Trophoblast cell (in vitro differentiated cells and primary cell): ENCODE measurements at regions not wholly inside any gene's neighbourhood (a gene's known extent, or its start where the extent isn't known, plus 50 kb on each side); places are given as distances from the start of the nearest gene placed in this dataset.

Source experiments
- DNase-seq, 2 donors: peaks; one replicate each; pipeline ENCODE4 v3.0.0-alpha.2; 2016
- H2AFZ ChIP-seq: 2 replicates; pipeline ENCODE4 v1.6.1; 2013; ENCODE audit warnings: low read length, moderate library complexity, mild to moderate bottlenecking; ENCODE audit not compliant: insufficient read depth, poor library complexity
- H2AK5ac ChIP-seq: 2 replicates; pipeline ENCODE4 v1.6.1; 2013; ENCODE audit warnings: mild to moderate bottlenecking, low read length
- H2BK120ac ChIP-seq: 2 replicates; pipeline ENCODE4 v1.6.1; 2013; ENCODE audit warnings: low read length, mild to moderate bottlenecking, moderate library complexity; ENCODE audit not compliant: insufficient read depth, poor library complexity
- H2BK12ac ChIP-seq: 2 replicates; pipeline ENCODE4 v1.6.1; 2013; ENCODE audit warnings: mild to moderate bottlenecking, low read length, moderate library complexity
- H2BK5ac ChIP-seq: 2 replicates; pipeline ENCODE4 v1.6.1; 2013; ENCODE audit warnings: low read length, low read depth, moderate library complexity, mild to moderate bottlenecking; ENCODE audit not compliant: poor library complexity
- H3K14ac ChIP-seq: 2 replicates; pipeline ENCODE4 v1.6.1; 2013; ENCODE audit warnings: mild to moderate bottlenecking, low read length
- H3K18ac ChIP-seq: 2 replicates; pipeline ENCODE4 v1.6.1; 2013; ENCODE audit warnings: mild to moderate bottlenecking, low read length
- H3K23ac ChIP-seq: 2 replicates; pipeline ENCODE4 v1.6.1; 2013; ENCODE audit warnings: low read length
- H3K27ac ChIP-seq: 2 replicates; pipeline ENCODE4 v1.5.1; 2013; ENCODE audit warnings: low read depth, mild to moderate bottlenecking, inconsistent platforms, low read length, moderate library complexity
- H3K27me3 ChIP-seq: 2 replicates; pipeline ENCODE4 v1.6.1; 2013; ENCODE audit warnings: inconsistent platforms, mild to moderate bottlenecking, low read length, moderate library complexity; ENCODE audit not compliant: insufficient read depth
- H3K36me3 ChIP-seq, 2 experiments: 1 replicate in 1 of 2; 2 replicates in 1 of 2; pipeline ENCODE4 v1.6.1; 2013; ENCODE audit warnings: low read length in 2 of 2, mild to moderate bottlenecking in 2 of 2, moderate library complexity in 1 of 2; ENCODE audit not compliant: insufficient read depth in 2 of 2, control insufficient read depth in 1 of 2
- H3K4ac ChIP-seq: 2 replicates; pipeline ENCODE4 v1.6.1; 2013; ENCODE audit warnings: low read depth, mild to moderate bottlenecking, low read length, moderate library complexity
- H3K4me1 ChIP-seq, 2 experiments: 1 replicate in 1 of 2; 2 replicates in 1 of 2; pipeline ENCODE4 v1.6.1; 2013; ENCODE audit warnings: low read length in 2 of 2, mild to moderate bottlenecking in 2 of 2, moderate library complexity in 1 of 2; ENCODE audit not compliant: insufficient read depth in 2 of 2, control insufficient read depth in 1 of 2
- H3K4me2 ChIP-seq: 2 replicates; pipeline ENCODE4 v1.6.1; 2013; ENCODE audit warnings: inconsistent platforms, mild to moderate bottlenecking, low read length, moderate library complexity
- H3K4me3 ChIP-seq: 2 replicates; pipeline ENCODE4 v1.5.1; 2013; ENCODE audit warnings: mild to moderate bottlenecking, low read depth, low read length, inconsistent platforms
- H3K79me1 ChIP-seq: one replicate; pipeline ENCODE4 v1.6.1; 2013; ENCODE audit warnings: low read length
- H3K79me2 ChIP-seq: 2 replicates; pipeline ENCODE4 v1.6.1; 2013; ENCODE audit warnings: low read length, mild to moderate bottlenecking; ENCODE audit not compliant: control insufficient read depth, insufficient read depth, poor library complexity
- H3K9ac ChIP-seq: 2 replicates; pipeline ENCODE4 v1.6.1; 2013; ENCODE audit warnings: mild to moderate bottlenecking, low read length
- H3K9me3 ChIP-seq: 2 replicates; pipeline ENCODE4 v1.6.1; 2013; ENCODE audit warnings: low read depth, mild to moderate bottlenecking, control low read depth, inconsistent platforms, low read length; ENCODE audit not compliant: insufficient read depth
- H4K12ac ChIP-seq: 2 replicates; pipeline ENCODE4 v1.6.1; 2013; ENCODE audit warnings: low read depth, mild to moderate bottlenecking, low read length, moderate library complexity
- H4K8ac ChIP-seq: 2 replicates; pipeline ENCODE4 v1.6.1; 2013; ENCODE audit warnings: low read depth, mild to moderate bottlenecking, low read length, moderate library complexity
- H4K91ac ChIP-seq: one replicate; pipeline ENCODE4 v1.6.1; 2013; ENCODE audit warnings: low read depth, mild to moderate bottlenecking, low read length, moderate library complexity
- WGBS: extraction: QIAGEN DNeasy Blood & Tissue Kit; methylation state at CpG from one replicate; pipeline ENCODE4 v1.1.7; 2013; ENCODE audit warnings: missing lambda C conversion rate; ENCODE audit not compliant: insufficient read length, insufficient coverage; ENCODE audit errors: extremely low coverage; 5-methylcytosine and 5-hydroxymethylcytosine counted together

DNA sequence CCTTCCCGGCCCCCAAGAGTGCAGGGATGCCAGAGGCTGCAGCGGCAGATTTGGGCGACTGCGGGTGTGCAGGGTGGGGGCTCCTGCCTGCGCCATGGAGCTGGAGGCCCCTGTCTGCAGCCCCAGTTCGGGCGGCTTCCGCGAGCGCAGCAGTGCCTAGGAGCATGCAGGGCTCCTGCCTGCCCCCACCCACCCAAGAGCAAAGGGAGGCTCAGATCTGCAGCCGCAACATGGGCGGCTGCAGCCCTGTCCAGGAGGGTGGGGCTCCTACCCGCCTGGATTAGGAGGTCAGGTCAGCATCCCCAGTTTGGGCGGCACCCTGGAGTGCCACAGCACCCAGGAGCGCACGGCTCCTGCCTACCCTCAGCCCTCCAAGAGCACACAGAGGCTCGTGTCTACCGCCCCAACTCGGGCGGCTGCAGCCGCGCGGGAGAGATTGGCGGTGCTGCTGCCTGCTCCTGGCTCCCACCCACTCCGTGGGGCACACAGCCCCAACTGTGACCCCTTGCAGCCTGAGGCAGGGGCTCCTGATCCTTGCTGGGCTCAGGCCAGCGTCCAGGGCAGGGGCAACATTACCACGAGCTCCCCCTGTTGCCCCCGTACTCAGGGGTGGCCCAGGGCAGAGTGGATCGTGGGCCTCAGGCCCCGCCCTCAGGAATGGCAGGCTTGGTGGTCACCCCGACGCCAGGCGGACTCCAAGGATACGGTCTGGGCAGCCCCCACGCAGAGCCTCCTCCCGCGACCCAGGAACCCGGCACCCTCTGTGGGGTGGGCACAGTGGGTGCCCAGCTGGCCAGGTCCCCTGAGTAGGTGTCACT is 55.5 kb upstream of the UNC93A start:
- Histone ChIP-seq H3K9me3 (no peaks in the 10 kb centered on the region), H3K4me1 (peaks cover 29 to 42% of the 10 kb centered on the region in 2 experiments), H4K12ac (peak overlapping the region; percentile 0), H2BK5ac (peak overlapping the region; percentile 73), H4K8ac (peak overlapping the region; percentile 45), H3K36me3 (no peaks in the 10 kb centered on the region), H3K14ac (peak overlapping the region; percentile 25), H3K23ac (no peak overlapping the region), H2BK120ac (peak overlapping the region; percentile 79), H3K4me2 (no peak overlapping the region), H3K79me2 (peaks cover 5% of the 10 kb centered on the region), H4K91ac (peak overlapping the region; percentile 97), H3K27ac (peak overlapping the region; percentile 91), H3K9ac (no peak overlapping the region), H2AK5ac (peak overlapping the region; percentile 80), H3K27me3 (no peaks in the 10 kb centered on the region), H3K4ac (peak overlapping the region; percentile 41), H3K79me1 (peaks cover 28% of the 10 kb centered on the region), H2AFZ (no peak overlapping the region), H3K18ac (peak overlapping the region; percentile 36), H2BK12ac (peak overlapping the region; percentile 92), H3K4me3 (no peak overlapping the region)
- DNase-seq, result no peak
- whole genome bisulfite sequencing, result no CpG with 5 or more reads among the region's 38 CpGs

DNA sequence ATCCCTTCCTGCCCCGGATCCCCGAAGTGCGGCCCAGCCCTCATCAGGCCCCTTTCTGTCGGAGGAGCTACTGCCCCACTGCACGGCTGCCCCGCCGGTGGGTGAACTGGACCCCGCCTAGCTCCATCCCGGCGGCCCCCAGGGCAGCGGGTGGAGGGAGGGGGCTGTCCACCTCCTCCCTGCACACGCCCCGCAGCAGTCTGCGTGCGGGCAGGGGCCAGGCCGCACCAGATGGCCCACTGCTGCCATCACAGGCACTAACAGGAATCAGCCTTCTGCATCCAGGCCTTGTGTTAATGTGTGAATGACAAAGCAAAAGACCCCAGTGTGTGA is 54.9 kb upstream of the UNC93A start:
- no CpG with 5 or more reads among the region's 16 CpGs for WGBS
- peak overlapping the region; percentile 25 for H3K14ac ChIP-seq

DNA sequence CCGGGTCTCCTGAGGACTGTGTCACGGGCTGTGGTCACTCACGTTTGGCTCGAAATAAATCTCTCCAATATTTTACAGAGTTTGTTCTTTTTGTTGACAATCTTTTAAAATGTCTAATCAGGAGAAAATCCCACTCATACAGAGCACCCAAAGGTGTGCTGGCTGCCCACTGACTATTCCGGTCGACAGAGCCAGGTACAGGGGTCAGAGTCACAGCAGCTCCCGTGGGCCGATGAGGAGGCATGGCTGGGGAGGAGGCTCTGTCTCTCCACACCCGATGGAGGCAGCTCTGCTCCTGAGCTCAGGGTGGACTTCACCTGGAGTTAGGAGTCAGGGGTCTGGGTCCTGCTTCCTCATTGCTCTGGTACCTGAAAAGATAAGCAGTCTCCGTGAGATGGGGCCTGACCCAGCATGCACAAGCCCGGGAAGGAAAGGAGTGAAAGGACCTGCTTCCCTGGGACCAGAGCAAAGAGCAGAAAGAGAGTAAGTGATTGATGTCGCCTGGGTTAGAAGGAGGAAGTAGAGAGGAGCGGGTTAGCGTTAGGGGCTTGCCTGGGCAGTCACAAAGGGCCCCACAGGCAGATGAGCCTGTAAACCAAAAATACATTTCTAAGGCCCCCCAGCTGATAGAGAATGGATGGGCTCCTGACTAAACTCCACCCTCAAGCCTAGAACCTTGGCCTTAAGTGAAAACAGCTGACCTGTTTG is 53.5 kb upstream of the UNC93A start:
- H3K4me2 ChIP-seq, result no peak overlapping the region
- H3K23ac ChIP-seq, result no peak overlapping the region
- no CpG with 5 or more reads among the region's 14 CpGs for WGBS
- H3K9me3 ChIP-seq, result no peaks in the 10 kb centered on the region
- peak overlapping the region; percentile 41 for H3K18ac ChIP-seq
- no peak overlapping the region for H4K8ac ChIP-seq
- H2AFZ ChIP-seq, result no peak overlapping the region
- H2BK12ac ChIP-seq, result peak overlapping the region; percentile 86
- H2BK5ac ChIP-seq, result peak overlapping the region; percentile 45
- H3K4me1 ChIP-seq, result peaks cover 29 to 42% of the 10 kb centered on the region in 2 experiments
- no peak overlapping the region for H3K27ac ChIP-seq
- no peak overlapping the region for H2AK5ac ChIP-seq
- peak overlapping the region; percentile 77 for H4K91ac ChIP-seq
- no peak overlapping the region for H4K12ac ChIP-seq
- no peak overlapping the region for H3K9ac ChIP-seq
- no peak for DNase-seq
- H2BK120ac ChIP-seq, result peak overlapping the region; percentile 73
- peaks cover 5% of the 10 kb centered on the region for H3K79me2 ChIP-seq
- no peak overlapping the region for H3K4ac ChIP-seq
- peak overlapping the region; percentile 51 for H3K14ac ChIP-seq
- no peaks in the 10 kb centered on the region for H3K36me3 ChIP-seq
- H3K4me3 ChIP-seq, result no peak overlapping the region
- H3K79me1 ChIP-seq, result peaks cover 24% of the 10 kb centered on the region
- no peaks in the 10 kb centered on the region for H3K27me3 ChIP-seq

More for the DNA sequence above, 54.9 kb upstream of the UNC93A start:
- H2BK12ac ChIP-seq, result peak overlapping the region; percentile 92
- H3K9me3 ChIP-seq, result no peaks in the 10 kb centered on the region
- H3K4me1 ChIP-seq, result peaks cover 29 to 42% of the 10 kb centered on the region in 2 experiments
- peaks cover 5% of the 10 kb centered on the region for H3K79me2 ChIP-seq
- H3K4me3 ChIP-seq, result no peak overlapping the region
- H4K12ac ChIP-seq, result no peak overlapping the region
- H4K91ac ChIP-seq, result peak overlapping the region; percentile 97
- H3K27me3 ChIP-seq, result no peaks in the 10 kb centered on the region
- H4K8ac ChIP-seq, result peak overlapping the region; percentile 45
- peak overlapping the region; percentile 80 for H2AK5ac ChIP-seq
- peak overlapping the region; percentile 36 for H3K18ac ChIP-seq
- no peak overlapping the region for H3K27ac ChIP-seq
- H3K79me1 ChIP-seq, result peaks cover 28% of the 10 kb centered on the region
- H2AFZ ChIP-seq, result peak overlapping the region; percentile 19
- no peaks in the 10 kb centered on the region for H3K36me3 ChIP-seq
- H3K4me2 ChIP-seq, result no peak overlapping the region
- no peak overlapping the region for H3K9ac ChIP-seq
- peak overlapping the region; percentile 79 for H2BK120ac ChIP-seq
- no peak overlapping the region for H3K23ac ChIP-seq
- peak overlapping the region; percentile 41 for H3K4ac ChIP-seq
- H2BK5ac ChIP-seq, result peak overlapping the region; percentile 73
- DNase-seq, result no peak

DNA sequence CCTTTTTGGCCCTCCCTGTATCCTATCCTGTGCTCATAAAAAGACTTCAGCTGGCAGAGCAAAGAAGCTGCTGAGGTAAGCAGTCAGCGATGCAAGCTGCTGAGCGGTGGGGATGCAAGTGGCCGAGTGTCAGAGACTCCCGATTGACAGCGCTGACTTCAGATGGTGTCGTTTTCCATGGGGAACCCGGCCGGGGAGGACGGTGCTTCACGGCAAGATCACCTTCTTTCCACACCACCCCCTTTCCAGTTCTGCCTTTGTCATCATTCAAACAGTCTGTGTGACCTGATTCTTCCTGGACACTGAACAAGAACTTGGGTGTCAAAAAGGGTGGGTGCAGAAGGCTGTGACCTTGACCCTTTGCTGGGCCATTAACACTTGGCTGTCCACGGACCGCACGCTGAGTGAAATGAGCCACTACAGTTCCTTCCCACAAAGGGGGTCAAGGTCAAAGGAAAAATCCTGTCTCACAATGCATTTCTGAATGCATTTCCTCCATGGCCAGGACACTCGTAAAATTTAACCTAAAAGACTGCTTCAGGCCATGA is 52.9 kb upstream of the UNC93A start:
- H3K79me2 ChIP-seq, result peaks cover 5% of the 10 kb centered on the region
- no peak overlapping the region for H3K27ac ChIP-seq
- no peaks in the 10 kb centered on the region for H3K9me3 ChIP-seq
- H3K27me3 ChIP-seq, result no peaks in the 10 kb centered on the region
- H2BK12ac ChIP-seq, result no peak overlapping the region
- no peak overlapping the region for H2AFZ ChIP-seq
- no peak overlapping the region for H3K23ac ChIP-seq
- H3K4me3 ChIP-seq, result no peak overlapping the region
- no peak overlapping the region for H3K4ac ChIP-seq
- WGBS, result no CpG with 5 or more reads among the region's 14 CpGs
- no peak overlapping the region for H3K9ac ChIP-seq
- peak overlapping the region; percentile 77 for H4K91ac ChIP-seq
- no peak overlapping the region for H4K8ac ChIP-seq
- no peak overlapping the region for H2BK120ac ChIP-seq
- H2AK5ac ChIP-seq, result no peak overlapping the region
- H3K18ac ChIP-seq, result no peak overlapping the region
- peaks cover 21% of the 10 kb centered on the region for H3K79me1 ChIP-seq
- no peak overlapping the region for H3K4me2 ChIP-seq
- no peak overlapping the region for H2BK5ac ChIP-seq
- DNase-seq, result no peak
- no peak overlapping the region for H3K14ac ChIP-seq
- H4K12ac ChIP-seq, result no peak overlapping the region
- no peaks in the 10 kb centered on the region for H3K36me3 ChIP-seq
- H3K4me1 ChIP-seq, result peaks cover 25 to 38% of the 10 kb centered on the region in 2 experiments
